T-helper 17 cell (primary cell): ENCODE measurements at regions not wholly inside any gene's neighbourhood (a gene's known extent, or its start where the extent isn't known, plus 50 kb on each side); places are given as distances from the start of the nearest gene placed in this dataset.

Source experiments
- ATAC-seq: fragments of 150-1000 bp; cut with Tn5 transposase; 2 replicates; pipeline ENCODE4 v1.10.0; 2021; ENCODE audit warnings: mild to moderate bottlenecking, moderate library complexity
- DNase-seq, 3 donors: peaks; one replicate each; pipeline versions ENCODE4 v3.0.0 to v3.0.0-alpha.2; 2020 to 2021
- H3K9me3 ChIP-seq: one replicate; pipeline ENCODE4 v1.7.0; 2013; ENCODE audit warnings: low read length, mild to moderate bottlenecking; ENCODE audit not compliant: control insufficient read depth, poor library complexity, severe bottlenecking
- H3K27ac Mint-ChIP-seq: one replicate; pipeline ENCODE4 v1.8.0; 2022; ENCODE audit warnings: mild to moderate bottlenecking, moderate library complexity, mixed read lengths
- H3K27me3 Mint-ChIP-seq: one replicate; pipeline ENCODE4 v1.8.0; 2022; ENCODE audit warnings: mixed read lengths
- H3K36me3 Mint-ChIP-seq: one replicate; pipeline ENCODE4 v1.8.0; 2022; ENCODE audit warnings: low read depth, mixed read lengths
- H3K4me1 Mint-ChIP-seq: one replicate; pipeline ENCODE4 v1.8.0; 2022; ENCODE audit warnings: mild to moderate bottlenecking, mixed read lengths
- H3K4me3 Mint-ChIP-seq: one replicate; pipeline ENCODE4 v1.8.0; 2022; ENCODE audit warnings: mild to moderate bottlenecking, moderate library complexity, mixed read lengths

DNA sequence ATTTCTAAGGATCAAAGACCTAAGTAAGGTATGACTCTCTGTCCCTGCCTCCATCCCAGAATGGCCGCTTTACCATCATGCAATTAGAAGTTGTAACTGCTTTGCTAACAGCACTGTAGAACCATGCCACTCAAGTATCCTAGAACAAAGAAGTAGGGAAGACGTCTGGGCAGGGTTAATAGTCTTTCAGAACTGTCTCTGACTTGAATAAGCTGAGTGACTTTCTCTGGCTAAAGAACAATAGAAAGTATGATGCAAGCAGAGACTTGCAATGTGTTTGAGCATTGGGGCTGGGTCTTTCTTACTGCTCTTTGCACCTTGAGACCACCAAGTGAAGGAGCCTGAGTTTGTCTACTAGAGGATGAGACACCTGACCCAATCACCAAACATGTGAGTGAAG is 279.6 kb upstream of the JAG1 start:
- H3K4me1 Mint-ChIP-seq = no peaks in the 10 kb centered on the region
- H3K36me3 Mint-ChIP-seq = no peaks in the 10 kb centered on the region
- H3K27me3 Mint-ChIP-seq = no peaks in the 10 kb centered on the region
- ATAC-seq = no peak
- H3K9me3 ChIP-seq = no peaks in the 10 kb centered on the region
- no peak for DNase-seq
- no peak overlapping the region for H3K4me3 Mint-ChIP-seq
- no peak overlapping the region for H3K27ac Mint-ChIP-seq

DNA sequence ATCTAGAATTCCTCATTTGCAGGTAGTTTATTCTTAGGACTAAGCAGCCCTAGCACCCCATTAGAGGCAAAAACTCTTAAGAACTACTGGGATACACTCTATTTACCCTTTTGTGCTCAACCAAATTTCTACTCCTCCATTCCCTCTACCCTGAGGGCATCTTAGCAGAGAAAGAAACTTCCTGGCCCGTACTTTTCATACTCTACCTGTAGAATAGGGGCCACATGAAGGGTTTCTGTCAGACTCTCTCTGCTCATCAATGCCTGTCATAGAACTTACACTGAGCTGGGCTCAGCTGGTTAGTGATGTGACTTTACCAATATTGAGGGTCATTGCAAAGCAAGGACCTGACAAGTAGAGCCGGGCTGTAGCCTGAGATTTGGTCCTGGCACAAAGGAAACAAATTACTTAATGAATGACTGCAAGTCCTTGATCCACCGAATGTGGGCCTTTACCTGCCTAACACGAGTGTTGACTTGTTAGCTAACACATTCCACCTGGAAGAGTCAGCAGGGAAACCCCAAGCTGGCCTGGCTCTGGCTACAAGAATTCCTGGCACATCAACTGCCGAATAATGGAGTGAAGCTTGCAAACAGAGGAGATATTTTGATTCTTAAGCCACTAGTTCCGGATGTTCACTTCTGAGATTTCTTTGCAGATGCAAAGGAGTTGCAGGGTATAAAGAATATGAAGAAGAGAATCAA is 280.5 kb upstream of the JAG1 start:
- H3K4me1 Mint-ChIP-seq = no peaks in the 10 kb centered on the region
- H3K27ac Mint-ChIP-seq = no peak overlapping the region
- H3K9me3 ChIP-seq = no peaks in the 10 kb centered on the region
- H3K4me3 Mint-ChIP-seq = no peak overlapping the region
- ATAC-seq = no peak
- H3K27me3 Mint-ChIP-seq = no peaks in the 10 kb centered on the region
- no peak for DNase-seq
- H3K36me3 Mint-ChIP-seq = no peaks in the 10 kb centered on the region

DNA sequence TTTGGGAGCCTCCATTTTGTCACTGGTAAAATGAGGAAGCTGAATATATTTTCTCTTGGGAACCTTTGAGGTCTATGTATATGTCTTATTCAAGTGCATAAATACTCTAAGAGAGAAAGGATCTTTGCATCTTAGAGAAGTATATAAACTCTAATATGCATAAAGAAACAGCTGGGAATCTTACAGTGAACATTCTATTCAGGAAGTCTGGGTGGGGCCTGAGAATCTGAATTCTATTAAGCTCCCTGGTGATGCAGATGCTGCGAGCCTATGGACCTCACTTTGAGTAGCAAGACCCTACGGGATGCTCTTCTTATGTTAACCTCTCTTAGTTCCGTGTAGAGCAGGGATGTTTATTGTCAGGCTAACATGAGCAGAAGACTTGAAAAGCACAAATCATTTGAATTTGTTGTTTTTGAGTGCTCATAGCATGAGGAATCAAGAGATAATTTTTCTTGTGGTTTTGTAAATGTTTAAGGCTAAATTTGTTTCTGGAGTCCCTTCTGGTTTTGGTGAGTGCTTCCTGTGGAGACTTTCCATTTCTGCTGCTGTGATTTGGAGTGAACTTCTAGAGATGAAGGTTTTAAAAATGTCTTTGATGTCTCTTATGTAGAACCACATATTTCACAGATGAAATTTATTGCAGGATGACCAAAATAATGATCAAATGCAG is 281.2 kb upstream of the JAG1 start:
- no peak overlapping the region for H3K27ac Mint-ChIP-seq
- no peaks in the 10 kb centered on the region for H3K4me1 Mint-ChIP-seq
- no peak for DNase-seq
- no peak for ATAC-seq
- no peak overlapping the region for H3K4me3 Mint-ChIP-seq
- H3K27me3 Mint-ChIP-seq = no peaks in the 10 kb centered on the region
- no peaks in the 10 kb centered on the region for H3K36me3 Mint-ChIP-seq
- H3K9me3 ChIP-seq = no peaks in the 10 kb centered on the region

DNA sequence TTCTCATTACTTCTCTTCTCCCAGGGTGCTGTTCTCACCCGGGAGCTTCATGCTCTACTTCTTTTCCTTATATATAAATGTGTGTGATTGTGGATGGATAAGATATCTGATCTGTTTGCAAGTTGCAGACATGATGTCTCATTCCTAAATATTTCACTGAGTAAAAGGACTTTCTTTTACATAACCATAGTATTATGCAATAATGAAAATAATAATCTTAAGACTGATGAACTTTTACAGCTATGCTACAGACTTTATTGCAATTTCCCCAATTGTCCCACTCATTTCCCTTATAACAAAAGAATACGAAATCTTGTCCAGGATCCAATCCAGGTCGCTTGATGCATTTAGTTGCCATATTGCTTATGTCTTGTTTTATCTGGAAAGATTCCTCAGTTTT is 284.5 kb upstream of the JAG1 start:
- Mint-ChIP-seq H3K4me3 (no peak overlapping the region), H3K4me1 (no peaks in the 10 kb centered on the region), H3K27ac (no peak overlapping the region), H3K27me3 (no peaks in the 10 kb centered on the region), H3K36me3 (no peaks in the 10 kb centered on the region)
- no peak for ATAC-seq
- no peaks in the 10 kb centered on the region for H3K9me3 ChIP-seq
- no peak for DNase-seq

DNA sequence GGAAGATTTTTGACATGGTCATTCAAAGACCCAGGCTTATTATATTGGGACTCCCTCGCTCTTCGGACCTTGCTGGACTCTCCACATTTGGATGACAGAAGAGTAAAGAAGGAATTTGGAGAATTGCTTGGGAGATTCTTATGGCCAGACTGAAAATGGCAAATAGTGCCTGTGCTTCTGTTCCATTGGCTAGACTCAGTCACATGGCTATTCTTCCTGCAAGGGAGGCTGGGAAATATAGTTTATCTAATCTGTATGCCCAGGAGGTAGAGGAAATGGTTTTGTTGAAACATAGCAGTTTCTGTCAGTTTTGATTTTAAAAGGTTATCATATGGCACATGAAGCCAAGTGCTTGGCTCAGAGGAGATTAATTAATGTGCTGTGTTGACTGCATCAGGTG is 286.6 kb upstream of the JAG1 start:
- no peak overlapping the region for H3K27ac Mint-ChIP-seq
- no peaks in the 10 kb centered on the region for H3K4me1 Mint-ChIP-seq
- DNase-seq = no peak
- no peaks in the 10 kb centered on the region for H3K9me3 ChIP-seq
- H3K36me3 Mint-ChIP-seq = no peaks in the 10 kb centered on the region
- no peaks in the 10 kb centered on the region for H3K27me3 Mint-ChIP-seq
- H3K4me3 Mint-ChIP-seq = no peak overlapping the region
- ATAC-seq = no peak

DNA sequence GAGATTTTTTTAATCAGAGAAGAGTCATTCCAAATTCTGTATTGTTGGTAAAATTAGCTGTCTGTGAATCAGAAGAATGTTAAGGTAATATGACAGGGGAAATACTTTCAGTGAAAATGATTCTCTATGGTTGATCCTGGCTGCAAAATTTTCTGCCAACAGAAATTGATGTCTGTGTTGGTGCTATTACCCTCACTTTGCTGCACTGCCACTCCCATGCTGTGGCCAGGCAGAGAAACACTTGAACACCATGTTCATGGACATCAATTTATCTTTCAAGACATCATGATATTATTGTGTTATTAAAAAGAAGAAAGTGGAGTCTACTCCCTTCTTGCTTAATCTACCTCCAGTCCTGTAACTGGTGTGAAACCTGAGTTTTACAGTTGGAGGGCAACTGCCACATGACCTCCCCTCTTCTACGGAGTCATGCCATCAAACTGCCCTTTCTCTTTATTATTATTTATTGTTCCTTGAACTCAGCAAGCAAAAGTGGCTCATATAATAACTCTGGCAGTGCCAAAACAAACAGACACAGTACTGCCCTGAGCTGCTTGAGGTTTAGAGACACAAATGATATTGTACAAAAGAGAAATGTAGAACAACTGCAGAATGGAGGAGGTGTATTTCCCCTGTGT is 288.0 kb upstream of the JAG1 start:
- ATAC-seq = no peak
- no peaks in the 10 kb centered on the region for H3K4me1 Mint-ChIP-seq
- H3K27ac Mint-ChIP-seq = no peak overlapping the region
- no peaks in the 10 kb centered on the region for H3K9me3 ChIP-seq
- H3K27me3 Mint-ChIP-seq = no peaks in the 10 kb centered on the region
- no peak for DNase-seq
- H3K4me3 Mint-ChIP-seq = no peak overlapping the region
- H3K36me3 Mint-ChIP-seq = no peaks in the 10 kb centered on the region

DNA sequence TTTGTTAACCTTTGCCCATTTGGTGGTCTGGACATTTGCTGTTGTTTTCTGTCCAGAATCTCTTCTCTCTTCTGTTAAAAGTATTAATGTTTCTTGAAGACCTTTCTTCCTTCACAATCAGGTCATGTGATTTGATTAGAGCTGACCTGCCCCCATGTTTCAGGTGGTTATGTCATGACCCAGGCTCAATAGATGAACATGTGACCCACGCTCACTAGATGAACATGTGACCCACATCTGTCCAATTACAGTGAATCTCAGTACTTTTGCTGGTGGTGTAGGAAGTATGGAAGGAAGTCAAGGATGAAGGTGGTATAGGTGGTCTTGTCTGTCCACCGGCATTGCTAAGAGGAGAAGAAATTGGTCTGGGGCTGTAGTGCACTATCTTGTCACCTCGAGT is 289.1 kb upstream of the JAG1 start:
- Mint-ChIP-seq H3K36me3 (no peaks in the 10 kb centered on the region), H3K27me3 (no peaks in the 10 kb centered on the region), H3K27ac (no peak overlapping the region), H3K4me1 (no peaks in the 10 kb centered on the region), H3K4me3 (no peak overlapping the region)
- no peak for DNase-seq
- no peak for ATAC-seq
- H3K9me3 ChIP-seq = no peaks in the 10 kb centered on the region

DNA sequence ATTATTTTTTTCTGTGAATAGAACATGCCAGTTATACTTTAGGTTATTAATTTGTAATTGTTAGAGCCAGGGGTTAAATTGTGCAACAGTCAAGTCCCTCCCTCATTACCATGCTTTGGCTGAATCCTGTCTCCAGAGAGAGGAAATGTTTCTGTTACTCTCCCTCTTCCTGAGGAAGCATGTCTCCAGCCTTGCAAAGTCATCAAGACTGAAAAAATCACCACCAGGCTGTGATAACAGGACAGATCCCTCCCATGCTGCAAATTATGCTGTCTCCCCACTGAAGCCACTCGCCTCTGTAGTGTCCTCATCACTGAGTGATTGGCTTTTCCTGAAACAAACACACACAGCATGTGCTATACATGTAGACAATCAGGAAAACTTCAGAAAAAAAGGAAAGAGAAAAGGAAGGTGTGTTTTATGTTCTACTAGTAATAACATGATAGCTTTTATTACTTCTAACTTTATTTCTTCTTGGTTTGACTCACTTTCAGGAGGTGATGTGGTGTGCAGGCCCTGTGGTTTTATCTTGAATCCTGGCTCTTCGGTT is 290.0 kb upstream of the JAG1 start:
- H3K4me3 Mint-ChIP-seq = no peak overlapping the region
- H3K27ac Mint-ChIP-seq = no peak overlapping the region
- no peak for ATAC-seq
- DNase-seq = no peak
- H3K4me1 Mint-ChIP-seq = no peaks in the 10 kb centered on the region
- H3K36me3 Mint-ChIP-seq = no peaks in the 10 kb centered on the region
- no peaks in the 10 kb centered on the region for H3K27me3 Mint-ChIP-seq
- no peaks in the 10 kb centered on the region for H3K9me3 ChIP-seq

DNA sequence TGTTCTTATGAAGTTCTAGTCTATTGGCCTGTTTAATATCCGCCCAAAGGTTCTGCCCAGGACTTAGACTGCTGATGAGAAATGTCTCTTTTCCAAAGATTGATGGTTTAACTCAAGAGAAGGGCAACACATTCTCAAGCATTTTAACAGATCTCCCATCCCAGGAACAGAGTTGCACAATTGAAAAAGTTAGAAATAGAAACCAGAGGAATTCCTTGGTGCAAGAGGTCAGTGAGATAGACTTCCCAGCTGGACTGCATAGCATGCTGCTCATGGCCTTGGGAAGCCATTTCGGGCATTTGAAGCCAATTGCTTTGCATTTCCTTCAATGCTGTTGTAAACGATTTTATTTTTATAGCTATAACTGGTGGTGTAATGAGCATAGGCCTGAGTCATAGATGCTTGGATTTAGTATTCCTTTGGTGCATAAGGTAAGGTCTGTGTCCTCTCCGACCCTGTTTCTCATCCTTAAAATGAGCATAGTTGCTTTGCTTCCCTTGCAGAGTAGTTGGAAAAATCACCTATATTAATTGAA is 292.2 kb upstream of the JAG1 start:
- Mint-ChIP-seq H3K4me3 (no peak overlapping the region), H3K27ac (no peak overlapping the region), H3K27me3 (no peaks in the 10 kb centered on the region), H3K4me1 (no peaks in the 10 kb centered on the region), H3K36me3 (no peaks in the 10 kb centered on the region)
- ATAC-seq (no peak), DNase-seq (no peak)
- no peaks in the 10 kb centered on the region for H3K9me3 ChIP-seq

DNA sequence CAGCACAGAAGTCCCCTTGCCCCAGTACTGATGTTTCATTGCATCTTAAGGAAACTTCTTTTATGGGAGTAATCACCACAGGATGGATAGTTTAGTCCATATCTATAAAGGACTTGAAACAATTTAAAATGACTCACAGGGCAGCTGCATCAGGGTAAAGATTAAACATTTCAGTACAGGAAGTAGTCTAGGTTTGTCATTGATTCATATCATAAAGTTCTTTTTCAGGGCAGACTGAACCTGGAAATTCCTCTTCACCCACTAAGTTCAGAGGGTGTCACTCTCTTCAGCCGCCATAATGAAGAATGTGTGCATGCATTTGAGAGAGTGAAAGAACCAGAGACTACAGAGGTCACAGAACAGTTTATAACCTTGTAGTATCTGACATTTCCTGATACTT is 296.3 kb upstream of the JAG1 start:
- ATAC-seq (no peak), DNase-seq (no peak)
- H3K36me3 Mint-ChIP-seq = no peaks in the 10 kb centered on the region
- no peaks in the 10 kb centered on the region for H3K27me3 Mint-ChIP-seq
- H3K9me3 ChIP-seq = no peaks in the 10 kb centered on the region
- no peak overlapping the region for H3K4me3 Mint-ChIP-seq
- no peaks in the 10 kb centered on the region for H3K4me1 Mint-ChIP-seq
- no peak overlapping the region for H3K27ac Mint-ChIP-seq

DNA sequence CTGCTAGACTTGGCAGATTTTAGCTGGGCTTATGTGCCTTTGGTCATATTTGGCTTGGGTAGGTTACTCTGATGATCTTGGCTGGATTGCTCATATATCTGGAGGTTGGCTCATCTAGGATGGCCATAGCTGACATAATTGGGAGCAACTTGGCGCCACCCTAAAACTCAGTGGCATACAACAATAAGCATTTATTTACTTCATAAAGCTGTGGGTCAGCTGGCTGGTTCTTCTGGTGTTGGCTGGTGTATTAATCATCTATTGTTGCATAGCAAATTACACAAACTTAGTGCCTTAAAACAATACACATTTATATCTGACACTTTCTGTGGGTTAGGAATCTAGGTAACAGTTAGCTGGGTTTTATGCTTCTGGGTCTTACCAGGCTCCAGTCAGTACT is 297.3 kb upstream of the JAG1 start:
- Mint-ChIP-seq H3K4me3 (no peak overlapping the region), H3K27ac (no peak overlapping the region), H3K27me3 (no peaks in the 10 kb centered on the region), H3K4me1 (no peaks in the 10 kb centered on the region), H3K36me3 (no peaks in the 10 kb centered on the region)
- no peak for ATAC-seq
- no peak for DNase-seq
- H3K9me3 ChIP-seq = no peaks in the 10 kb centered on the region

DNA sequence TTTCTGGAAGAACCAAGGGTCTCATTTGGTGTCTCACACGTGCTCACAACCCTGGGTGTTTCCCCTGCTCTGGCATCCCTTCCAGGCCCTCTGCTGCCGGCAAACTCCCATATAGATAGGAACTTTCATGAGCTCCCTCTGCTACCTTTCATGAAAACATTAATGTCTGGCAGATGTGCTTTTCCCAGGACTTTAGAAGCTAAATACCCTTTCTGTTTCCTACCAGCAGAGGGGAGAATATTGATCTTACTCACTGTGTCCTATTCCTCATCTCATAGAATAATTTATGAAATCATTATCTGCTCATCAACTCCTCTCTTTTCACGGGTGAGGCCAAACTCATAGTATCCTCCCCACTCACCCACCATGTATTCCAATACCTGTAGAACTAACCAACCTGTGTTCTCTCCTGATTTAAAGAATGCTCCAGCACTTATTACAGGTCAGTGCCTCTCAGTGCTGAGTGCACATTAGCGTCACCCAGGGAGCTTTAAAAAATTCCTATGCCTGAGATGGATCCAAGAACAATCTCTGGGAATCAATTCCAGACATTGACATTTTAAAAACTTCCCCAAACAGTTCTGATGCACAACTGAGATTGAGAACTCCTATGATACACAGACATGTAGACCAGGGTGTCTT is 298.5 kb upstream of the JAG1 start:
- no peaks in the 10 kb centered on the region for H3K4me1 Mint-ChIP-seq
- no peaks in the 10 kb centered on the region for H3K9me3 ChIP-seq
- no peak overlapping the region for H3K27ac Mint-ChIP-seq
- H3K27me3 Mint-ChIP-seq = no peaks in the 10 kb centered on the region
- DNase-seq (no peak), ATAC-seq (no peak)
- no peaks in the 10 kb centered on the region for H3K36me3 Mint-ChIP-seq
- no peak overlapping the region for H3K4me3 Mint-ChIP-seq

DNA sequence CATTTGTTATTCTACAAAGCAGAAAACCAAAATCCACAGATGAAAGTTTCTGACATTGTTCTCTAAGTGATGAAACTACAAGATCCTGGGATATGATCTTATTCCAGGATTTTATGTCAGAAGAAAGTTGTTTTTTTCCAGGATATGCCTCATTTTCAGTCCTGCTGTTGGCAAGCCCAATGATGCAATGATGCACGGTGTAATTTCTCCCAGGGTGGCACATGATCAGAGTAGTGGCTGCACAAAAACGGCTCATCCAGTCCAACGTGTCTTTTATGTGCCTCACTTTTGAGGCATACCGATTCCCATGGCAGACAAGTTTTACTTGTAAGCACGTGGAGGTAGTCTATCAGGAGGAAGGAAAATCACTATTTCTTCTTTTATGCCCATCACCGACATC is 302.3 kb upstream of the JAG1 start:
- Mint-ChIP-seq H3K4me1 (no peaks in the 10 kb centered on the region), H3K27ac (no peak overlapping the region), H3K27me3 (no peaks in the 10 kb centered on the region), H3K4me3 (no peak overlapping the region), H3K36me3 (no peaks in the 10 kb centered on the region)
- ATAC-seq (no peak), DNase-seq (no peak)
- no peaks in the 10 kb centered on the region for H3K9me3 ChIP-seq
